ENCODE measurements at regions not wholly inside any gene's neighbourhood (a gene's known extent, or its start where the extent isn't known, plus 50 kb on each side); places are given as distances from the start of the nearest gene placed in this dataset.
"Not testable (repeated sequence)": the region's sequence is repeated elsewhere in the genome, so short reads cannot be mapped to it uniquely, and the experiment has no call there.

DNA sequence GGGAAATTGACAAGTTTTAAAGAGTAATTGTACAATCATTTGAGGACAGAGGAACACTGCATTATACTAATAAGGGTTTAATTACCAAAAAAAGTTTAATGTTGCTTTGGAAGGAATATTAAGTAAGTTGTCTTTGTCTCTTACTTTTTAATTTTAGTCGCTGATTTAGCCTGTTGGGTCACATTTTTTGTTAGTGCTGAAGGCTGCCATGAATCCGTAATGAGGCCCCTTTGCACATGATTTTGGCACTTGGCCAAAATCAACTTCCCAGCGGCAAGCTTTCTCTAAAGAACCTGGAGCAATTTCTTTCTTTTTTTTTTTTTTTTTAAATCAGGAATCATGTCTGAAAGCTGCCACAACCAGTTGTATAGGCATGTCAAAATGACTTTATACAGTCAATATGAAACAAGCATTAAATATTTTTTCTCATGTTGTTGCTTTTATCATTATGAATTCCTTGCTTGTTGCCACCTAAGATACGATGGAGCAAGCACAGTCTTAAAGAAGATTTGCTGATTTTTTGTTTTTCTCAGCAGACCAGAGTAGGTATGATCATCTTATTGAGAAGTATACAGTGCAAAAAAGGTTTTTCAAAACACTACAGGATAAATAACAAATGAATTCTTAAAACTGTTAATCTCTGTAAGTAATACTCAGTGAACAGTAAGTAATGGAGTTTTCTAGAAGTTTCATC lies 690.4 kb downstream of the USP25 start:
- peak; percentile 61 for DNase-seq (ENCODE audit: low read depth)

- DNase-seq (ENCODE audit: low read depth), result no peak
These were observed 691.2 kb downstream of the USP25 start for GRCh38 chr21:16421007-16421406.

DNA sequence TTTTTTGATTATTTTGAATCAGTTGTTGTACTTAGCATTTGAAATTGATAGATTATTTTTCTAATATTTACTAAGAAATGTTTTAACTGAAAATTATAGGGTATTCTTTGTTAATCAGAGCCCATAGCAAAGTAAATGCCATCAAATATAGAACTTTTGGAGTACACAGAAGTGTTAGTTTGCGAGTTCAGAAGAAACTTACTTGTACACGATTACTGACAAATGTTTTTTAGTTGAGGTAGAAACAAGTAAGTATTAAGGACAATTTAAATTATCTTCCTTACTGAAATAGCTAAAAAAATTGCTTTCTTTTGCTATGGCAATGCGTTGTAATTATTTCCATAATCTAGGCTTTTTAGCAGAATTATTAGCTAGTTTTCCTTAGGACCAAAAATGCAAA lies 692.2 kb downstream of the USP25 start:
- DNase-seq (ENCODE audit: low read depth), result no peak

GRCh38 chr21:16422702-16423101 lies 692.9 kb downstream of the USP25 start:
- DNase-seq (ENCODE audit: low read depth), result no peak

- no peak for DNase-seq (ENCODE audit: low read depth)
These were observed 694.1 kb downstream of the USP25 start for GRCh38 chr21:16423921-16424320.

GRCh38 chr21:16424331-16424751 lies 694.6 kb downstream of the USP25 start:
- DNase-seq (ENCODE audit: low read depth), result no peak

- no peak for DNase-seq (ENCODE audit: low read depth)
These were observed 695.6 kb downstream of the USP25 start for GRCh38 chr21:16425376-16425775.

DNA sequence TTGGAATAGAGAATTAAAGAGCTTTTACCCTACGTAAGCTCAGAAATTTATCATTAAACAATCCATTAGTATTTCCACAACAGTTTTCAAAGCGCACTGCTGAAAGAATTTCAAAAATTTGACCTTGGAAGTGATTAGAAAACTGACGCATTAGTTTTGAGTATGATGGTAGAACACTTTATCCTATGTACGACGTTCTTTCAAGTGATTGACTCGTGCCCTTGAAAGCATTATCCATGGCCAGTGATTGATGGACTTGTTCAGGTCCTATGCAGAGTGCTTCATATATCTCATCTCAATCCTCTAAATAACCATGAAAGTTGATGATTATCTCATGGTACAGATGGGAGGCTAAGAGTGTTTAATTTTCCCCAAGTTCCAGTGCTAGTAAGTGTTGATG lies 697.2 kb downstream of the USP25 start:
- no peak for DNase-seq (ENCODE audit: low read depth)

DNA sequence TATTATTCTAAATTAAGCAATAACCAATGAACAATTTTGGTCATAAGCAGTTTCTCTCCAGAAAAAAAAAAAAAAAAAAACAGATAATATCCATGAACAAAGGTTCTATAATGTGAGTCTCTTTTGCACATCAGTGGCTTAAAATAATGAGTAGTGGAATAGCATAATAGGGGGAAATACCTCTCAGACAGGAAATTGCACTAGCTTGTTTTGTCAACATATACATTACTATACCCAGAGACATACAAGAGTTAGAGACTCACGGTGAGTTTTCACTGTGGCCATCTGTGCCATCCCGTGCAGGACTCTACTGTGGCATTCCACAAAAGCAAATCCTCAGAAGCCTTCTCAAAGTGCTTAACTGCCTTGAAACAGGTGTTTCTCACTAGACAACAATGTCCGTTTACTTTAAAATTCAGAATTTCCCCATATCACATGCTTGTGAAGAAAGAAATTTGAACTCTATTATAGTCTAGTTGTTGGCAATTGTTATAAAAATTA lies 697.9 kb downstream of the USP25 start:
- DNase-seq (ENCODE audit: low read depth), result no peak

GRCh38 chr21:16437586-16437985 lies 707.8 kb downstream of the USP25 start:
- peak; percentile 38 for DNase-seq (ENCODE audit: low read depth)

DNA sequence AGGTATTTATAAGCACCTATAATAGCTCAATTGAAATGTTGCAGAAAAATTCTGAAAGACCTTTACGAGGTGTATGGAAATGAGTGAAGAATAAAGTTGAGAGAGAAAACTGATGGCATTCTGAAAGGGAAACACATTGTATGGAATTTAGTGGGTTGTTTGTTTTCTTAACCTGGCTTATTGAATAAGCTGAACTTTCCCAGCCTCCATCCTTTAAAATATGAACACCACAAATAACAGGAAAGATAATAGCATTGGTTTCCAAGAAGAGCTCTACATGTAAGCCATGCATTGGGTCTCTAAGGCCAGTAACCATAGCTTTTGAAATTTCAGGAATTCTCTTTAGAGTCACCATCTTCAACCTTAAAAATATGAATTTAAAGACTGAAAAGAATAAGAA lies 709.0 kb downstream of the USP25 start:
- no peak for DNase-seq (ENCODE audit: low read depth)

DNA sequence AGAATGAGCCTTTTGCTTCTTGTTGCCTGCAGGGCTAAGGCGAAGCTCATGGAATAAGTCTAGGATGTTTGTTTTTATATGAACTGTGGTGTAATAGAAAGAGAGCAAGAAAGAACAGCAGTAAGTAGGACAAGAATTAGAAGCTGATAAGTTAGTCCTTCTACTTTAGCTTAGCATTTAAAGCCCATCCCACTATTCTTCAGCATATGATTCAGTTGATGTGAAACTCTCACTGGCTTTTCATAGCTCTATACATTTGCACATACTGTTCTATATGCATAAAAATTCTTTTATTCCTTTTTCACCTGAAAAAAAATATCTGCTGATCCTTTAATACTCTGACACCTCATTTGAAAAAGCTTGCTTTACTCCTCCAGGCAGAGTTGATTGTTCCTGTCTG lies 712.0 kb downstream of the USP25 start:
- no peak for DNase-seq (ENCODE audit: low read depth)

DNA sequence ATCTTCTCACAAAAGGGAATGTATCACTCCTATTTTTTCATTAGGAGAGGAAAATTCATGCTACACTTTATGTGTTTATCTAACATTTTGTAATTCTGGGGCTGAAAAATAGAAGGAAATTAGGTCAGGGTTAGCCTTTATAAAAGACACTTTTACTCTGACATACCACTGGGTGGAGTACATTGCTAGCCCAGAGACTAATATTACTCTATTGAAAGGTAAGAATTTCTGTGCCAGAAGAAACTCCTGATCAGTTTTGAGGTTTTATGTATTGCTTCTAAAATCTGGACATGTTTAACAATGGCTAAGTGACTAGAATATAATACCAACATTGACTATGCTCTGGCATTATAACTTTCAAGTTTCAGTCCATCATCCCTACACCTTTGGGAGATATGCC lies 724.6 kb downstream of the USP25 start:
- no peak for DNase-seq (ENCODE audit: low read depth)

GRCh38 chr21:16455526-16455925 lies 725.7 kb downstream of the USP25 start:
- DNase-seq (ENCODE audit: low read depth), result no peak

- no peak for DNase-seq (ENCODE audit: low read depth)
These were observed 726.2 kb downstream of the USP25 start for GRCh38 chr21:16455978-16456377.

DNA sequence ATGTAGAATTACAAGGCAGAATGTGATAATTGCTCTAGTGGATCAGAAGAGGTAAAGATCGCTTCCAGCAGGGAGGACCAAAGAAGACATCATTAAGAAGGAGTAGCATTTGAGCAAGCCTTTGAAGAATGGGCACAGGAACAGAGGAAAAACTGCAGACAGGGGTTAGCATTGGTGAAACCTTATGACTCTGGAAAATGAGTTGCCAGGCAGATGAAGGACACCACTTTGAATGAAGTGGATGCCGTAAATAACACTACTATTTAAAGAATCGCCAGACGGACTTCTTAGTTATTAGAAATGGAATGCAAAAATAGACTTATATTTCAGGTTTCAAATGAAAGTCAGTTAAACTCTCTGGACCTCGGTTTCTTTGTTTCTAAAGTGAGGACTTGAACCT lies 727.7 kb downstream of the USP25 start:
- DNase-seq (ENCODE audit: low read depth), result no peak

GRCh38 chr21:16460936-16461335 lies 731.2 kb downstream of the USP25 start:
- no peak for DNase-seq (ENCODE audit: low read depth)

GRCh38 chr21:16464211-16464889 lies 734.6 kb downstream of the USP25 start:
- not testable (repeated sequence) for DNase-seq (ENCODE audit: low read depth)

- DNase-seq (ENCODE audit: low read depth), result no peak
These were observed 738.4 kb downstream of the USP25 start for GRCh38 chr21:16468184-16468583.

DNA sequence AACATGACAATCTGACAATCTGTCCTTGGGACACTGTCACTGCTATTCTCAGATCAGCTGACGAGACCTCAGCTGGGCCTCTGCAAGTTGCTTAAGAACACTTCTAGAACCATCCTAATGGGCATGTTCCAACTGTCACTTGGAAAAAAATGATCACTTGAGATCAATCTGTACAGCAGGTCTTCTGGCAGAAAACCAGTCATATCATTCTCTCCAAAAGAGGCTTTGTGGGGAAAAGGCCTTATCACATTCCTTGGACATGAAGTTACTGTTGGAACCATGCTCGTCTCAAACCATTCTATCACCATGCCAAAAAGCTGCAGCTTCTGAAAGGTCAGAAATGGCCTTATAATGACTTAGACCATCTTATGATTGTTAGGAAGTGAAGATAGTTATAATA lies 744.2 kb downstream of the USP25 start:
- DNase-seq (ENCODE audit: low read depth), result no peak

DNA sequence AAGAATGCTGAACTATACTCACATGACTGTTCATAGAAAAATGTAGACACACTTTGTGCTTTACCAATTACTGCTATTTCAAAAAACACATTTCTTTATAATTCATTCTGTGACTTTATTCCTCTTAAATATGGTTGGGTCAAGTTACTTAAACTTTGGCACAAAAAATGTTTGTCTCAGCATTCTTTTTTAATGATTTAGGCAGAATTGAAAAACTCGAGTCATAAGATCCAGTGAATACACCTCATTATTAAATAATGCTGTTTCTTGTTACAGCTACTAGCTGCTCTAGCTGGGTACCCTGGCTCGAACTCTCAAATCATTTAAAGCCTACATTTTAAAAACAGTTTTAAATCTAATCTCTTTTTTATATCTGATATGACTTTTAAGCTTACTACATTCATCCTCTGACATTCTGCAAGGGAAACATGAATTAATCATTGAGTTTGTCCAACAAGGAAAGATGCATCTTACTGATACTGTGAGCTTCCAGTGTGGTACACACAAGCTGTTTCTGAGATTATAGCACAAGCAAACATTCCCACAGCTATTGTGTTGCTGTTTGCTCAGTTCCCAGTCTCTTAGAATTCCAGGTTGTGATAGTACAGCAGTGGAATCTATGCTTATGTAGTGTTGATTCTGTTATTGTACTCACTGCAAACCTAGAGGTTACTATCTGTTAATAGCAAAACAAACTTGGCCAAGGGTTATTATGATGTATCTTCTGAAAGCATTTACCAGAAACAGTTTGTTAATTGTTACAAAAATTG lies 746.5 kb downstream of the USP25 start:
- DNase-seq (ENCODE audit: low read depth), result no peak

GRCh38 chr21:16488042-16488441 lies 758.3 kb downstream of the USP25 start:
- DNase-seq (ENCODE audit: low read depth), result no peak

DNA sequence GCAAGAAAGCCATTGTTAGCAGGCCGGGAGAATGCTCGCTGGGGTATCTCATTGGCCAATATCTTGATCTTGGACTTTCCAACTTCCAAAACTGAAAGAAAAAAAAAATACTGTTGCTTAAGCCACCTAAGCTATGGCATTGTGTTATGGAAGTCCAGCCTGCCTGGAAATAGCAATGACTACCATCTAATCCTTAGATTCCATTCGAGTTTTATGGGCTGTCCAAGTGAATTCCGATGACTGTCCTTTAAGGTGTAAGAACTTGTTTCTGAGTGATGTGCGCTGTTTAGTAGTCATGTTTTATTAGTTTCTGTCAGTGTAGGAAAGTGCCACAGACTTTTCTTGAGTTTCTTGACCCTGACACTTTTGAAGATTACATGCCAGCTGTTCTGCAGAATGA lies 762.6 kb downstream of the USP25 start:
- DNase-seq (ENCODE audit: low read depth), result no peak

Measured in CMK (cell line).